Endothelial cell of umbilical vein (primary cell): ENCODE measurements at regions not wholly inside any gene's neighbourhood (a gene's known extent, or its start where the extent isn't known, plus 50 kb on each side); places are given as distances from the start of the nearest gene placed in this dataset.
A peak's percentile ranks its signal among the peaks of the same experiment; 100 is the strongest.

Source experiments
- BruUV-seq: library from RNA; stranded (reverse); fragments of 400-500 nt; replicated peaks from 2 replicates; lab custom pipeline; 2021; lab: Mats Ljungman, UMichigan
- CTCF ChIA-PET: fragments of 300-600, 350-600 bp; sonication (Branson Sonifier 250); formaldehyde crosslinking; loops from one replicate; lab custom pipeline; 2021; ENCODE audit warnings: antibody characterized with exemption, inconsistent platforms; lab: Charles Lee
- POLR2A ChIA-PET: fragments of 300-600, 350-600 bp; sonication (Branson Sonifier 250); formaldehyde crosslinking; loops from one replicate; lab custom pipeline; 2021; ENCODE audit warnings: antibody characterized with exemption, inconsistent platforms; lab: Charles Lee
- DNase-seq: peaks from one replicate; pipeline ENCODE4 v3.0.0-alpha.2; 2011; ENCODE audit warnings: low read depth, low spot score
- FAIRE-seq: peaks from 2 replicates; lab custom pipeline; 2011; peaks lifted over from hg19 to GRCh38; lab: Jason Lieb, UNC
- H2AFZ ChIP-seq: 2 replicates; pipeline ENCODE4 v1.6.0; 2012; ENCODE audit warnings: low read depth, low read length, control low read depth, inconsistent platforms
- H3K27ac ChIP-seq: 2 replicates; pipeline ENCODE4 v1.5.1; 2011; ENCODE audit warnings: low read depth, mild to moderate bottlenecking, control low read depth, low read length, moderate library complexity; ENCODE audit not compliant: insufficient read depth
- H3K27me3 ChIP-seq, 2 experiments: 2 replicates each; pipeline versions ENCODE4 v1.6.0 to v1.6.1; 2011; ENCODE audit warnings: low read length in 2 of 2, mixed read lengths in 1 of 2; ENCODE audit not compliant: control insufficient read depth in 2 of 2, insufficient read depth in 2 of 2
- H3K36me3 ChIP-seq, 2 experiments: 2 replicates in 1 of 2; 3 replicates in 1 of 2; pipeline ENCODE4 v1.5.1; 2011; ENCODE audit warnings: low read length in 2 of 2, mild to moderate bottlenecking in 1 of 2, moderate library complexity in 1 of 2; ENCODE audit not compliant: control insufficient read depth in 2 of 2, insufficient read depth in 2 of 2; ENCODE audit errors: extremely low read depth in 1 of 2
- H3K4me1 ChIP-seq: 3 replicates; pipeline ENCODE4 v1.5.1; 2011; ENCODE audit warnings: mild to moderate bottlenecking, low read length; ENCODE audit not compliant: control insufficient read depth, insufficient read depth; ENCODE audit errors: extremely low read depth
- H3K4me2 ChIP-seq: 2 replicates; pipeline ENCODE4 v1.6.1; 2011; ENCODE audit warnings: low read length, control low read depth, mixed read lengths; ENCODE audit not compliant: insufficient read depth
- H3K4me3 ChIP-seq, 3 experiments: fragments of 200-600 bp in 1 of 3; sonication (generic), shearing (Covaris generic) in 1 of 3; replicated peaks in 1 of 3; 2 replicates each; pipeline ENCODE4 v1.5.1; 2011 to 2016; ENCODE audit warnings: control low read depth in 3 of 3, low read length in 3 of 3, mild to moderate bottlenecking in 2 of 3, inconsistent platforms in 1 of 3, low read depth in 1 of 3, moderate library complexity in 1 of 3; ENCODE audit not compliant: insufficient read depth in 1 of 3
- H3K79me2 ChIP-seq: 2 replicates; pipeline ENCODE4 v1.6.0; 2012; ENCODE audit warnings: low read length, inconsistent platforms; ENCODE audit not compliant: control insufficient read depth, insufficient read depth
- H3K9ac ChIP-seq: replicated peaks from 2 replicates; pipeline ENCODE3; 2011; ENCODE audit warnings: low read length, control low read depth; ENCODE audit not compliant: insufficient read depth; ENCODE audit errors: extremely low read depth
- H3K9me1 ChIP-seq: replicated peaks from 3 replicates; pipeline ENCODE4 v1.6.0; 2011; ENCODE audit warnings: mild to moderate bottlenecking, low read length; ENCODE audit not compliant: control insufficient read depth, insufficient read depth; ENCODE audit errors: extremely low read depth
- H3K9me3 ChIP-seq: replicated peaks from 2 replicates; pipeline ENCODE4 v1.5.1; 2012; ENCODE audit warnings: low read length, inconsistent platforms; ENCODE audit not compliant: control insufficient read depth, insufficient read depth
- H4K20me1 ChIP-seq: replicated peaks from 2 replicates; pipeline ENCODE3; 2011; ENCODE audit warnings: mild to moderate bottlenecking, low read length; ENCODE audit not compliant: control insufficient read depth, insufficient read depth; ENCODE audit errors: extremely low read depth
- CTCF ChIP-seq, 2 donors: IDR thresholded peaks; 1 replicate in 1 of 2; 2 replicates in 1 of 2; pipeline ENCODE4 v1.5.1; 2011; ENCODE audit warnings: low read length in 2 of 2, mild to moderate bottlenecking in 2 of 2, moderate library complexity in 2 of 2, control low read depth in 1 of 2, inconsistent platforms in 1 of 2, low read depth in 1 of 2; ENCODE audit not compliant: insufficient read depth in 1 of 2; ENCODE audit errors: extremely low read depth in 1 of 2
- EZH2 ChIP-seq: IDR thresholded peaks from 2 replicates; pipeline ENCODE4 v1.6.1; 2012; ENCODE audit warnings: borderline replicate concordance, low read depth, mild to moderate bottlenecking, moderate library complexity, low read length, inconsistent platforms; ENCODE audit not compliant: severe bottlenecking
- FOS ChIP-seq: IDR thresholded peaks from 2 replicates; pipeline ENCODE4 v1.6.1; 2011; ENCODE audit warnings: mild to moderate bottlenecking, low read length, moderate library complexity, borderline replicate concordance; ENCODE audit not compliant: insufficient read depth
- GATA2 ChIP-seq: IDR thresholded peaks from 2 replicates; pipeline ENCODE4 v1.7.0; 2011; ENCODE audit warnings: low read depth, mild to moderate bottlenecking, moderate library complexity, mixed read lengths, low read length; ENCODE audit not compliant: insufficient read length, insufficient read depth
- JUN ChIP-seq: IDR thresholded peaks from 2 replicates; pipeline ENCODE4 v1.6.1; 2011; ENCODE audit warnings: borderline replicate concordance, low read depth; ENCODE audit not compliant: insufficient read length, insufficient read depth
- MYC ChIP-seq: IDR thresholded peaks from one replicate; pipeline ENCODE4 v1.6.1; 2011; ENCODE audit warnings: mild to moderate bottlenecking, low read depth, low read length
- POLR2A ChIP-seq: IDR thresholded peaks from 2 replicates; pipeline ENCODE4 v1.6.1; 2012; ENCODE audit warnings: low read depth, mild to moderate bottlenecking, control low read depth, low read length
- POLR2AphosphoS5 ChIP-seq: IDR thresholded peaks from 2 replicates; pipeline ENCODE4 v1.6.1; 2012; ENCODE audit warnings: low read depth, mild to moderate bottlenecking, control low read depth, low read length, moderate library complexity; ENCODE audit not compliant: insufficient read depth
- dilution Hi-C: fragments of 300-500 bp; cut with MboI; formaldehyde crosslinking; loops from one replicate; pipeline ENCODE4 v1.15.0; 2019; ENCODE audit warnings: low sequenced_read_pairs; ENCODE audit not compliant: extremely low pct_ligation_motif_present
- intact Hi-C: fragments of 100-400 bp; cut with micrococcal nuclease; formaldehyde crosslinking; loops from one replicate; pipeline ENCODE4 v1.10.0; 2022
- TF ChIP-seq, protein P1 (sequence below): IDR thresholded peaks from 2 replicates; pipeline ENCODE4 v1.6.1; 2011; ENCODE audit not compliant: insufficient read depth, insufficient read length

DNA sequence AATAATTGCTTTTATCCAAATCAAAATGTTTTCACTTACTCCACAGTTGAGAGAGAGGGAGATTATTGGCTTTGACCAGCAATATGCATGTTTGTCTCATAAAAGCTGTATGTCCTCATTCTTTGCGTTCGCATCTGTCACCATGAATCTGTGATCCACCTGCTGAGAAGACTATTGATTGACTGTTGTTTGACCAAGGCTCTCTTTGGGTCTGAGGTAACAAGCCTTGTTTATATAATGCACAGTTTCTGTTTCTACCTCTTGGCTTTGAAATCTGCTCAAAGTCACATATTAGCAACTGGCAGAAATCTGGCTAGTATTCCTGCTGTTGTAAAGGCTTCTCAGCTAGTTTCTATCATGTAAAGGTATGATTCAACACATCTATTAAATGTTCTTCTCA is 157.0 kb downstream of the LYPLAL1 start:
- dilution Hi-C loops, result no loop called here
- peak; percentile 42 for FAIRE-seq
- intact Hi-C loops, result no loop called here

More for the DNA sequence above, 157.0 kb downstream of the LYPLAL1 start:
- no peak for DNase-seq
- Histone ChIP-seq H3K9me1 (no peaks in the 10 kb centered on the region), H3K4me1 (peaks cover 26% of the 10 kb centered on the region), H2AFZ (no peak overlapping the region), H3K9ac (no peak overlapping the region), H3K27me3 (no peaks in the 10 kb centered on the region), H3K4me3 (no peak overlapping the region), H3K9me3 (no peaks in the 10 kb centered on the region), H3K79me2 (no peaks in the 10 kb centered on the region), H3K27ac (peak overlapping the region; percentile 86), H3K36me3 (no peaks in the 10 kb centered on the region), H3K4me2 (no peak overlapping the region), H4K20me1 (no peaks in the 10 kb centered on the region)
- TF ChIP-seq, protein P1, sequence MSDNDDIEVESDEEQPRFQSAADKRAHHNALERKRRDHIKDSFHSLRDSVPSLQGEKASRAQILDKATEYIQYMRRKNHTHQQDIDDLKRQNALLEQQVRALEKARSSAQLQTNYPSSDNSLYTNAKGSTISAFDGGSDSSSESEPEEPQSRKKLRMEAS, result no peak
- TF ChIP-seq CTCF (IDR thresholded peaks at IDR 0.05; ENCODE audit: extremely low read depth in 1 of 2, insufficient read depth in 1 of 2, low read depth in 1 of 2, low read length in 2 of 2), result no peak
- TF ChIP-seq MYC, result no peak
- TF ChIP-seq FOS, result no peak
- TF ChIP-seq EZH2, result no peak
- TF ChIP-seq POLR2A, result no peak
- TF ChIP-seq GATA2, result no peak
- TF ChIP-seq POLR2AphosphoS5, result no peak
- TF ChIP-seq JUN, result no peak
- ChIA-PET POLR2A (no interaction called here), CTCF (interaction anchor here (1.3 kb wide), 1 partner anchor 27 kb away, joined by 3 read pairs; no protein-coding TSS in a partner anchor)
- BruUV-seq, result no TSS peak
